Osteoblast (primary cell): ENCODE measurements at regions not wholly inside any gene's neighbourhood (a gene's known extent, or its start where the extent isn't known, plus 50 kb on each side); places are given as distances from the start of the nearest gene placed in this dataset.

ENCODE experiments used
- DNase-seq: peaks from one replicate; pipeline ENCODE4 v3.0.0; 2011; ENCODE audit warnings: low spot score, mixed read lengths; ENCODE audit not compliant: insufficient read length; ENCODE audit errors: missing footprints
- H2AFZ ChIP-seq: 2 replicates; pipeline ENCODE4 v1.6.0; 2011; ENCODE audit warnings: mild to moderate bottlenecking, low read length
- H3K27ac ChIP-seq: 2 replicates; pipeline ENCODE4 v1.5.1; 2011; ENCODE audit warnings: mild to moderate bottlenecking, low read depth, low read length, moderate library complexity
- H3K27me3 ChIP-seq: 2 replicates; pipeline ENCODE4 v1.6.0; 2012; ENCODE audit warnings: mild to moderate bottlenecking, control low read depth, inconsistent platforms, low read length, moderate library complexity; ENCODE audit not compliant: insufficient read depth
- H3K36me3 ChIP-seq: 2 replicates; pipeline ENCODE4 v1.5.1; 2011; ENCODE audit warnings: mild to moderate bottlenecking, low read length, control low read depth, moderate library complexity; ENCODE audit not compliant: insufficient read depth
- H3K4me1 ChIP-seq: 2 replicates; pipeline ENCODE4 v1.5.1; 2011; ENCODE audit warnings: mild to moderate bottlenecking, low read length, control low read depth, moderate library complexity; ENCODE audit not compliant: insufficient read depth
- H3K4me2 ChIP-seq: 2 replicates; pipeline ENCODE4 v1.6.0; 2011; ENCODE audit warnings: mild to moderate bottlenecking, low read length; ENCODE audit not compliant: insufficient read depth
- H3K4me3 ChIP-seq: fragments of 200-600 bp; sonication (generic); 3 replicates; pipeline ENCODE4 v1.5.1; 2012; ENCODE audit warnings: mild to moderate bottlenecking, low read length, inconsistent platforms; ENCODE audit not compliant: insufficient read depth
- H3K79me2 ChIP-seq: 2 replicates; pipeline ENCODE4 v1.6.0; 2012; ENCODE audit warnings: mild to moderate bottlenecking, low read length, control low read depth, inconsistent platforms; ENCODE audit not compliant: insufficient read depth
- H3K9me3 ChIP-seq: 2 replicates; pipeline ENCODE4 v1.5.1; 2011; ENCODE audit warnings: low read depth, low read length, control low read depth
- H4K20me1 ChIP-seq: 2 replicates; pipeline ENCODE4 v1.6.0; 2012; ENCODE audit warnings: mild to moderate bottlenecking, low read length, control low read depth; ENCODE audit not compliant: insufficient read depth
- CTCF ChIP-seq: IDR thresholded peaks from 2 replicates; pipeline ENCODE4 v1.5.1; 2011; ENCODE audit warnings: mild to moderate bottlenecking, low read depth, low read length, moderate library complexity; ENCODE audit errors: extremely low read depth

DNA sequence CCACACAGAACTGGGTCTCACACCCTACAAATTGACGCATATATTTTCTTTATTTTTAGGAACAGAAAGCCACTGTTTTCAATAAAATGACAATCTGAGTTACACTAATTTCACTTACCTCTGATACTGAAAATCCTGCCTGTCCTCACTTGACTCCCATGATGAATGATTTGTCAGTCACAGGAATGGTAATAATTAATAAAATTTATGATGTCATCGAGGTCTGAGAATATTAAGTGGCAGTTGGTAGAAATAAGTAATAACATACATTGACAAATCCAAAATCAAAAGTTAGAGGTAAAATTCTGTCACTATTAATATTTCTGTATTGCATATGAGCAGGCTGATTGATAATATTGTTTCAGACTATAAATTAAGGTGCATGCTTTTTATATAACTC lies 418.7 kb upstream of the RGS18 start:
- Histone ChIP-seq H4K20me1 (no peaks in the 10 kb centered on the region), H3K27ac (no peak overlapping the region), H3K36me3 (no peaks in the 10 kb centered on the region), H2AFZ (no peak overlapping the region), H3K4me1 (no peaks in the 10 kb centered on the region), H3K4me3 (no peak overlapping the region), H3K79me2 (no peaks in the 10 kb centered on the region), H3K4me2 (no peak overlapping the region), H3K27me3 (no peaks in the 10 kb centered on the region), H3K9me3 (no peaks in the 10 kb centered on the region)
- no peak for DNase-seq
- no peak for TF ChIP-seq CTCF

DNA sequence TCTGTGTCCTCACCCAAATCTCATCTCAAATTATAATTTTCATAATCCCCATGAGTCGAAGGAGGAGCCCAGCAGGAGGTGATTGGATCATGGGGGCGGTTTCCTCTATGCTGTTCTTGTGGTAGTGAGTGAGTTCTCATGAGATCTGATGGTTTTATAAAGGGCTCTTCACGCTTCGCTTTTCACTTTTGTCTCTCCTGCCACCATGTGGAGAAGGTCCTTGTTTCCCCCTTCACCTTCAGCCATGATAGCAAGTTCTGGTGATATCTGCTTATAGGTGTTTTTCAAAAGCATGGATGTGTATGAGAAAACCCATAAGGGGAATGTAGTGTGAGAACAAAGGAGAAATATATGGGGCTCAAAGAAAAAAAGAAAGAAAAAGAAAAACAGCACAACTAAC lies 405.9 kb upstream of the RGS18 start:
- TF ChIP-seq CTCF, result no peak
- no peak for DNase-seq
- no peak overlapping the region for H3K4me2 ChIP-seq

DNA sequence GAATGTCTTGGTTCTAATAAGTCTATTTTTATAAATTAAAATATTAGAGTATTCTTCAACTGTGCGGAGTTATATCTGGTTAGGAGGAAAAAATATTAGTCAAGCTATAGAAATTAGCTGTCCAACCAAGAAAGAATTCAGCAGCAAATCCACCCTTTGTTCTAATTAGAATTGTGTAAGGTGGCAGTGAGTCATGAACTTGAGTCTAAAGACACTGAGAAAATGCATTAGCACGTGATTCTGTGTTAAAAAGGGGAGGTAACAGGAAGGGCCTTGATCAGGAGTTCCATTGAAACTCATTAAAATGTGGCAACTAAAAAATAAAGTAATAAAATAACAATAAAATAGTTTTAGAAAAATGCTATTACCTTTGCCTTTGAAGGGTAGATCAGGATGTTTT lies 398.2 kb upstream of the RGS18 start:
- Histone ChIP-seq H3K9me3 (no peaks in the 10 kb centered on the region), H3K4me1 (no peaks in the 10 kb centered on the region), H2AFZ (no peak overlapping the region), H3K79me2 (no peaks in the 10 kb centered on the region), H3K27me3 (no peaks in the 10 kb centered on the region), H3K36me3 (no peaks in the 10 kb centered on the region), H4K20me1 (no peaks in the 10 kb centered on the region), H3K4me3 (no peak overlapping the region), H3K4me2 (no peak overlapping the region), H3K27ac (no peak overlapping the region)
- DNase-seq, result no peak
- TF ChIP-seq CTCF, result no peak

More for the DNA sequence above, 405.9 kb upstream of the RGS18 start:
- Histone ChIP-seq H2AFZ (no peak overlapping the region), H3K36me3 (no peaks in the 10 kb centered on the region), H3K9me3 (no peaks in the 10 kb centered on the region), H3K27me3 (no peaks in the 10 kb centered on the region), H3K4me3 (no peak overlapping the region), H3K79me2 (no peaks in the 10 kb centered on the region), H3K4me1 (no peaks in the 10 kb centered on the region), H4K20me1 (no peaks in the 10 kb centered on the region), H3K27ac (no peak overlapping the region)

DNA sequence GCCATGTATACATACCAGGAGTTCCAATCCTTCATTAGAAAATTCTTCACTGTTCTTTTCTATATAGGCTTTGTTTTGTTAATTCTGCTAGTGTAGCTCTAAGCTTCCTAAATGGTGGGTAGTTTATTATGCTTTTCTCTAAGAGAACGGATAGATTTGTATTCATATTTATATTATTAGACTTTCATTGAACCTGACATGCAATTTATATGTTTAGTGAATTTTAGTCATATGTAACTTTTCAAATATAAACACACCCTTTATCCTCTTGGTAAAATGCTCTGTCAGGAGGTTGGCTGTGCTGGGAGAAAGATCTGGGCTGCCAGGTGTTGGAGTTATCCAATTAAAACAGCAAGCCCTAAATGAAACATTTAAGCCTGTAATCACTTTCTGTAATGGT lies 369.7 kb upstream of the RGS18 start:
- no peak overlapping the region for H3K4me2 ChIP-seq
- no peaks in the 10 kb centered on the region for H3K36me3 ChIP-seq
- DNase-seq, result no peak
- no peak overlapping the region for H2AFZ ChIP-seq
- H3K79me2 ChIP-seq, result no peaks in the 10 kb centered on the region
- H4K20me1 ChIP-seq, result no peaks in the 10 kb centered on the region
- no peak overlapping the region for H3K27ac ChIP-seq
- no peak for TF ChIP-seq CTCF
- no peaks in the 10 kb centered on the region for H3K4me1 ChIP-seq
- H3K9me3 ChIP-seq, result no peaks in the 10 kb centered on the region
- no peaks in the 10 kb centered on the region for H3K27me3 ChIP-seq
- no peak overlapping the region for H3K4me3 ChIP-seq
